Tibial artery (tissue), 4 donors: ENCODE measurements at regions not wholly inside any gene's neighbourhood (a gene's known extent, or its start where the extent isn't known, plus 50 kb on each side); places are given as distances from the start of the nearest gene placed in this dataset.

Experiments used
- DNase-seq, 2 donors: peaks; one replicate each; pipeline ENCODE4 v3.0.0-alpha.2; 2019
- H3K27ac ChIP-seq, 2 donors: fragments of 200-600 bp; sonication (generic) in 1 of 2; 1 replicate in 1 of 2; 2 replicates in 1 of 2; pipeline ENCODE4 v1.5.1; 2018 to 2019; ENCODE audit warnings: mild to moderate bottlenecking in 1 of 2
- H3K27me3 ChIP-seq, 2 donors: fragments of 200-600 bp; sonication (generic) in 1 of 2; one replicate each; pipeline versions ENCODE4 v1.5.1 to v1.6.0; 2016 to 2019
- H3K36me3 ChIP-seq, 3 donors: fragments of 200-600 bp; sonication (generic) in 2 of 3; one replicate each; pipeline ENCODE4 v1.5.1; 2016 to 2019; ENCODE audit warnings: mild to moderate bottlenecking in 2 of 3
- H3K4me1 ChIP-seq, 4 donors: fragments of 200-600 bp; sonication (generic) in 2 of 4; 1 replicate in 3 of 4; 2 replicates in 1 of 4; pipeline ENCODE4 v1.5.1; 2016 to 2019
- H3K4me3 ChIP-seq, 2 donors: fragments of 200-600 bp; sonication (generic) in 1 of 2; 1 replicate in 1 of 2; 2 replicates in 1 of 2; pipeline ENCODE4 v1.5.1; 2018 to 2019; ENCODE audit warnings: mild to moderate bottlenecking in 2 of 2
- H3K9me3 ChIP-seq, 3 donors: fragments of 200-600 bp; sonication (generic) in 1 of 3; one replicate each; pipeline ENCODE4 v1.5.1; 2016 to 2019
- CTCF ChIP-seq, 2 experiments: fragments of 200-600 bp in 1 of 2; fragments of 450-650 bp in 1 of 2; IDR thresholded peaks; one replicate each; pipeline ENCODE4 v1.5.1; 2017 to 2019; ENCODE audit warnings: antibody characterized with exemption in 2 of 2, mild to moderate bottlenecking in 1 of 2, moderate library complexity in 1 of 2
- intact Hi-C: fragments of 100-400 bp; cut with DNase I; formaldehyde crosslinking; loops from one replicate; pipeline ENCODE4 v1.15.0; 2023; ENCODE audit warnings: low total_unique reads

- Histone ChIP-seq H3K4me1 (no peaks in the 10 kb centered on the region), H3K9me3 (no peaks in the 10 kb centered on the region), H3K27ac (no peak overlapping the region), H3K4me3 (no peak overlapping the region), H3K36me3 (no peaks in the 10 kb centered on the region), H3K27me3 (no peaks in the 10 kb centered on the region)
- no peak for DNase-seq
- no peak for TF ChIP-seq CTCF (IDR thresholded peaks at IDR 0.05)
- intact Hi-C loops, result no loop called here
Observed at GRCh38 chr13:54852831-54853230, 1824.2 kb downstream of the OLFM4 start.

DNA sequence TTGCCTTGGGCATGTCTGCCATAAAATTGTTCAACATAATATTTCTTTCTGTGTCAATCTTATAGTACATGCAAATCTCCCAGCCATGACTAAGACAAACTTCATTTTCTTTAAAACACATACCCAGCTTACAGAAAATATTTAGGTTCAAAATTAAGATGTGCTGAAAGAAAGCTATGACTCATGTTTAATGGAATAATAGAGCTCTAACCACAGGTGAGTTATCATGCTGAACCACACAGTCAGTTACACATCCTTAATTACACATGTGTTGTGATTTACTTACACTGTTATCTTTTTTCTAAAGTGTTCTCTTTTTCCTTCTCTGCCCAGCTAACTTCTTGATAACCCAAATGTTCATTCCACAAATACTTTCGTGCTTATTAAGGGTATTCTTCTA, 1831.2 kb downstream of the OLFM4 start:
- no peak for TF ChIP-seq CTCF (IDR thresholded peaks at IDR 0.05)
- H3K4me3 ChIP-seq, result no peak overlapping the region
- no peak for DNase-seq
- H3K36me3 ChIP-seq, result no peaks in the 10 kb centered on the region
- intact Hi-C loops, result no loop called here
- no peaks in the 10 kb centered on the region for H3K27me3 ChIP-seq
- H3K4me1 ChIP-seq, result no peaks in the 10 kb centered on the region
- H3K27ac ChIP-seq, result no peak overlapping the region
- H3K9me3 ChIP-seq, result no peaks in the 10 kb centered on the region

DNA sequence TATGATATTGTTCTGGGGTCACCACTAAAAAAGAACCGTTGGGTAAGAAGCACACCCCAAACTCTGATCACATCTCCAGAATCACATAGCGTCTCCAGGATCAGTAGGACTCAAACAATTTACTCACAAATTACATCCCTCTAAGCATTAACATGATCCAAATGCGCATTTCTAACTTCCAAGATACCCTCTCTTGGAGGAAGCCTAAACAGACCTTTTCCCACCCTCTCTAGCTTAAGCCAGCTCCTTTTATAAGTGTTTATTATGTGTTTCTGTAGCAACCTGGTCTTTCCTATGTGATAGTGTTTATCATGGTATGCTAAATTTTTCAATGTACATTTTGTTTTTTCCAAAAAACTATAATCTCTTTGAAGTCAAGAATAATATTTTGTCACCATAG, 1846.5 kb downstream of the OLFM4 start:
- H3K4me1 ChIP-seq, result no peaks in the 10 kb centered on the region
- no peaks in the 10 kb centered on the region for H3K27me3 ChIP-seq
- H3K27ac ChIP-seq, result no peak overlapping the region
- no peaks in the 10 kb centered on the region for H3K9me3 ChIP-seq
- no peak for TF ChIP-seq CTCF (IDR thresholded peaks at IDR 0.05)
- no peak for DNase-seq
- H3K36me3 ChIP-seq, result no peaks in the 10 kb centered on the region
- H3K4me3 ChIP-seq, result no peak overlapping the region
- intact Hi-C loops, result no loop called here

DNA sequence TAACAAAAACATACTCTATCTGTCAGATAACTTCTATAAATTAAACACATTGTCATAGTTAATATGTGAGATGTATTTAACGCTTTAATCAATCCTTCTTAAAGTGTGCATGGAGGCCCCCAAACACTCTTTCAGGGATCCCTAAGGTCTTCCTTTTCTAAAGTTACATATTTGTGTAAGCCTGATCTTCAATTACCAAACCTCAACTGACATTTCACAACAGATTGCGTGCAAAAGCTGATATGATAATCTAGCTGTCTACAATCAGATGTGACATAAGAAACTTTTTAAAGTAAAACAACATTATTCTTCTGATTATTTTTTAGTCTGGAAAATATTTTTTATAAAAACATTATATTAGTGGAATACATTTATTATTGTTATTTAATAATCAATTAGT, 1850.4 kb downstream of the OLFM4 start:
- Histone ChIP-seq H3K27ac (no peak overlapping the region), H3K27me3 (no peaks in the 10 kb centered on the region), H3K36me3 (no peaks in the 10 kb centered on the region), H3K4me3 (no peak overlapping the region), H3K4me1 (no peaks in the 10 kb centered on the region), H3K9me3 (no peaks in the 10 kb centered on the region)
- intact Hi-C loops, result no loop called here
- DNase-seq, result no peak
- TF ChIP-seq CTCF (IDR thresholded peaks at IDR 0.05), result no peak

DNA sequence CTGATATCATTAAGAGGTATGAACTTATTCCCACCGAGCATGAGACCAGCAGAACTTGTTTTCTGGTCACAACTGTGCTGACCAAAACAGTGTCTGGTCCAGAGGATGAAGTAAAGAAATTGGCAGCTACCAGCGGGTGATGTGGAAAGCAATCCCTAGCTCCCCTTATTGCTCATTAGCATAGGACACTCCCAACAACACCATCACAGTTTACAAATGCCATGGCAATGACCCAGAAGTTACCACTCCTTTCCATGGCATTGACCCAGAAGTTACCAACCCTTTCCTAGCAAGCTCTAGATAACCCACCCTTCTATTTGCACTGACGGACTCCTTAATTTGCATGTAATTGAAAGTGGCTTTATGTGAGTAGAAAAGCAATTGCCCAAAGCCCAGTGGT, 1856.1 kb downstream of the OLFM4 start:
- no peak for TF ChIP-seq CTCF (IDR thresholded peaks at IDR 0.05)
- Histone ChIP-seq H3K9me3 (no peaks in the 10 kb centered on the region), H3K27ac (no peak overlapping the region), H3K27me3 (no peaks in the 10 kb centered on the region), H3K4me1 (no peaks in the 10 kb centered on the region), H3K4me3 (no peak overlapping the region), H3K36me3 (no peaks in the 10 kb centered on the region)
- DNase-seq, result no peak
- intact Hi-C loops, result no loop called here

DNA sequence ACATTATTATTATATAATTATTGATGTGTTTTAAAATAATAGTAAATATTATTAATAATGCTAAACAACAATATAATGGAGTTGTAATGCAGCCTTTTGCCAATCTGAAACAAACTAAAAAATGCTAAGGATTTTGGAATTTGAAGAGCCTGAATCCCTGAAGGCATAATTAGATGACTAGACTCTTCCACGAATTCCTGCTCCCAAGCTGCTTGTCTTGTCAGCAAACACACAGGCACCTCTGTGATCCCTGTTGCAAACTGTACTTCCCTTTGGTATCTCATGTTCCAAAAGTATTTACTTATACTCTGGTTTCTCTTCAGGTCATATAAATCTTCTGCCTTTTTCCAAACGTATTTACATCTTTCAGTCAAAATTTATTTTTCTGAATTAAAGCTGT, 1862.4 kb downstream of the OLFM4 start:
- H3K9me3 ChIP-seq, result no peaks in the 10 kb centered on the region
- H3K27ac ChIP-seq, result no peak overlapping the region
- H3K27me3 ChIP-seq, result no peaks in the 10 kb centered on the region
- H3K4me1 ChIP-seq, result no peaks in the 10 kb centered on the region
- no peak overlapping the region for H3K4me3 ChIP-seq
- intact Hi-C loops, result no loop called here
- no peak for TF ChIP-seq CTCF (IDR thresholded peaks at IDR 0.05)
- H3K36me3 ChIP-seq, result no peaks in the 10 kb centered on the region
- DNase-seq, result no peak
